Ovary (tissue), 7 donors: ENCODE measurements at regions not wholly inside any gene's neighbourhood (a gene's known extent, or its start where the extent isn't known, plus 50 kb on each side); places are given as distances from the start of the nearest gene placed in this dataset.

Experiments used
- DNase-seq, 5 donors: peaks; one replicate each; pipeline ENCODE4 v3.0.0-alpha.2; 2019 to 2020
- H3K27ac ChIP-seq, 2 donors: fragments of 200-600 bp; one replicate each; pipeline versions ENCODE4 v1.5.1 to v1.8.0; 2019 to 2022
- H3K27me3 ChIP-seq: fragments of 200-600 bp; one replicate; pipeline ENCODE4 v1.8.0; 2022
- H3K36me3 ChIP-seq: fragments of 200-600 bp; sonication (generic); one replicate; pipeline ENCODE4 v1.5.1; 2019
- H3K4me1 ChIP-seq: one replicate; pipeline ENCODE4 v1.8.1; 2013; ENCODE audit warnings: mild to moderate bottlenecking, moderate library complexity; ENCODE audit not compliant: insufficient read depth
- H3K4me3 ChIP-seq: fragments of 200-600 bp; sonication (generic); one replicate; pipeline ENCODE4 v1.5.1; 2017
- H3K9me3 ChIP-seq, 2 donors: fragments of 200-600 bp in 1 of 2; sonication (generic) in 1 of 2; one replicate each; pipeline versions ENCODE4 v1.5.1 to v1.8.1; 2013 to 2019; ENCODE audit warnings: mild to moderate bottlenecking in 1 of 2, moderate library complexity in 1 of 2
- CTCF ChIP-seq, 3 donors: fragments of 450-650 bp in 2 of 3; fragments of 200-600 bp in 1 of 3; IDR thresholded peaks; one replicate each; pipeline versions ENCODE4 v1.5.1 to v1.8.0; 2016 to 2022; ENCODE audit warnings: antibody characterized with exemption in 3 of 3, mild to moderate bottlenecking in 1 of 3
- EP300 ChIP-seq: sonication (generic); formaldehyde crosslinking; IDR thresholded peaks from one replicate; pipeline ENCODE4 v1.6.1; 2017; ENCODE audit warnings: antibody characterized with exemption
- POLR2A ChIP-seq: fragments of 450-650 bp; IDR thresholded peaks from one replicate; pipeline ENCODE4 v1.6.1; 2017; ENCODE audit warnings: antibody characterized with exemption, mild to moderate bottlenecking, moderate library complexity
- WGBS, 3 donors: extraction: QIAGEN DNeasy Blood & Tissue Kit in 1 of 3; methylation state at CpG; one replicate each; pipeline versions ENCODE4 v1.1.5 to v1.1.7; 2013 to 2017; 5-methylcytosine and 5-hydroxymethylcytosine counted together
- intact Hi-C, 4 donors: fragments of 100-400 bp; cut with DNase I; formaldehyde crosslinking; loops; one replicate each; pipeline versions ENCODE4 v1.11.0 to v1.15.1; 2022 to 2023
- donor health status: DM: no; HTN: no; CAD: no; lungs with moderate emphysema.
- donor health status: DM: no; HTN: no; CAD: no.
- donor health status: Bipolar disorder and iron deficiency.
- donor health status: DM: no; HTN: no; CAD: no.
- donor health status: DM: yes; HTN: yes; CAD: no.

- Histone ChIP-seq H3K4me1 (peaks cover 2% of the 10 kb centered on the region), H3K27ac (no peak overlapping the region), H3K4me3 (no peak overlapping the region), H3K27me3 (no peaks in the 10 kb centered on the region), H3K36me3 (no peaks in the 10 kb centered on the region), H3K9me3 (no peaks in the 10 kb centered on the region)
- 73 to 81% (median 75%) methylated on average over 5 of the region's 5 CpGs for WGBS, 3 donors
- TF ChIP-seq EP300 = no peak
- no peak for TF ChIP-seq POLR2A
- no peak for TF ChIP-seq CTCF (IDR thresholded peaks at IDR 0.05)
- no peak for DNase-seq
- intact Hi-C loops = no loop called here
Observed at GRCh38 chr5:123807177-123807945, 295.4 kb downstream of the CSNK1G3 start.

- no peaks in the 10 kb centered on the region for H3K36me3 ChIP-seq
- 68 to 88% (median 69%) methylated on average over 1 of the region's 1 CpG for WGBS, 3 donors
- TF ChIP-seq EP300 = no peak
- no peak for TF ChIP-seq POLR2A
- no peak for TF ChIP-seq CTCF (IDR thresholded peaks at IDR 0.05)
- no peaks in the 10 kb centered on the region for H3K9me3 ChIP-seq
- H3K27ac ChIP-seq = no peak overlapping the region
- no peak for DNase-seq
- peaks cover 2% of the 10 kb centered on the region for H3K4me1 ChIP-seq
- no peak overlapping the region for H3K4me3 ChIP-seq
- intact Hi-C loops = no loop called here
- H3K27me3 ChIP-seq = no peaks in the 10 kb centered on the region
Observed at GRCh38 chr5:123806644-123807043, 294.7 kb downstream of the CSNK1G3 start.

- Histone ChIP-seq H3K36me3 (no peaks in the 10 kb centered on the region), H3K9me3 (no peaks in the 10 kb centered on the region), H3K27ac (no peak overlapping the region), H3K27me3 (no peaks in the 10 kb centered on the region), H3K4me3 (no peak overlapping the region), H3K4me1 (peaks cover 2% of the 10 kb centered on the region)
- intact Hi-C loops = no loop called here
- TF ChIP-seq POLR2A (no peak), EP300 (no peak), CTCF (IDR thresholded peaks at IDR 0.05) (no peak)
- DNase-seq = no peak
Observed at GRCh38 chr5:123805300-123805699, 293.3 kb downstream of the CSNK1G3 start.

GRCh38 chr5:123803359-123803758, 291.4 kb downstream of the CSNK1G3 start:
- 89 to 92% (median 91%) methylated on average over 3 of the region's 3 CpGs for WGBS, 3 donors
- Histone ChIP-seq H3K27ac (no peak overlapping the region), H3K36me3 (no peaks in the 10 kb centered on the region), H3K4me1 (no peaks in the 10 kb centered on the region), H3K9me3 (no peaks in the 10 kb centered on the region), H3K4me3 (no peak overlapping the region), H3K27me3 (no peaks in the 10 kb centered on the region)
- no peak for DNase-seq
- intact Hi-C loops = no loop called here
- TF ChIP-seq POLR2A (no peak), EP300 (no peak), CTCF (IDR thresholded peaks at IDR 0.05) (no peak)
